GM19240 (cell line): ENCODE measurements at regions not wholly inside any gene's neighbourhood (a gene's known extent, or its start where the extent isn't known, plus 50 kb on each side); places are given as distances from the start of the nearest gene placed in this dataset.
"Not testable (repeated sequence)": the region's sequence is repeated elsewhere in the genome, so short reads cannot be mapped to it uniquely, and the experiment has no call there.

ENCODE experiments used
- DNase-seq: peaks from one replicate; pipeline ENCODE4 v3.0.0; 2011; ENCODE audit warnings: low spot score; ENCODE audit not compliant: insufficient read length

GRCh38 chr13:63749857-63750256 lies 2334.2 kb upstream of the PCDH20 start:
- DNase-seq, result not testable (repeated sequence)

GRCh38 chr13:63741814-63742101 lies 2326.1 kb upstream of the PCDH20 start:
- DNase-seq, result not testable (repeated sequence)

- no peak for DNase-seq
These were observed 2325.6 kb upstream of the PCDH20 start for GRCh38 chr13:63741029-63741813.

- DNase-seq, result not testable (repeated sequence)
These were observed 2323.6 kb upstream of the PCDH20 start for GRCh38 chr13:63739112-63739735.

GRCh38 chr13:63737418-63737817 lies 2321.8 kb upstream of the PCDH20 start:
- DNase-seq, result no peak

GRCh38 chr13:63731896-63732295 lies 2316.2 kb upstream of the PCDH20 start:
- no peak for DNase-seq

GRCh38 chr13:63712159-63712558 lies 2296.5 kb upstream of the PCDH20 start:
- not testable (repeated sequence) for DNase-seq

GRCh38 chr13:63706751-63707150 lies 2291.1 kb upstream of the PCDH20 start:
- DNase-seq, result no peak

- no peak for DNase-seq
These were observed 2288.9 kb upstream of the PCDH20 start for GRCh38 chr13:63704521-63704920.

- no peak for DNase-seq
These were observed 2284.7 kb upstream of the PCDH20 start for GRCh38 chr13:63700350-63700749.

- DNase-seq, result no peak
These were observed 2284.3 kb upstream of the PCDH20 start for GRCh38 chr13:63699948-63700347.

GRCh38 chr13:63696055-63696454 lies 2280.4 kb upstream of the PCDH20 start:
- no peak for DNase-seq

GRCh38 chr13:63693696-63694095 lies 2278.0 kb upstream of the PCDH20 start:
- no peak for DNase-seq

GRCh38 chr13:63691474-63691873 lies 2275.8 kb upstream of the PCDH20 start:
- DNase-seq, result no peak

- DNase-seq, result no peak
These were observed 2275.0 kb upstream of the PCDH20 start for GRCh38 chr13:63690672-63691071.

- DNase-seq, result no peak
These were observed 2269.2 kb upstream of the PCDH20 start for GRCh38 chr13:63684822-63685221.

- DNase-seq, result no peak
These were observed 2265.1 kb upstream of the PCDH20 start for GRCh38 chr13:63680704-63681103.

GRCh38 chr13:63671296-63671695 lies 2255.6 kb upstream of the PCDH20 start:
- no peak for DNase-seq

- DNase-seq, result no peak
These were observed 2235.7 kb upstream of the PCDH20 start for GRCh38 chr13:63651394-63651793.

GRCh38 chr13:63643543-63643942 lies 2227.9 kb upstream of the PCDH20 start:
- no peak for DNase-seq

GRCh38 chr13:63636316-63636993 lies 2220.8 kb upstream of the PCDH20 start:
- DNase-seq, result no peak

- DNase-seq, result no peak
These were observed 2216.7 kb upstream of the PCDH20 start for GRCh38 chr13:63632321-63632720.

GRCh38 chr13:63631006-63631405 lies 2215.4 kb upstream of the PCDH20 start:
- DNase-seq, result no peak
